Testis (tissue), 2 donors: ENCODE measurements at regions not wholly inside any gene's neighbourhood (a gene's known extent, or its start where the extent isn't known, plus 50 kb on each side); places are given as distances from the start of the nearest gene placed in this dataset.

ENCODE experiments used
- DNase-seq: peaks from one replicate; pipeline ENCODE4 v3.0.0-alpha.2; 2019
- H3K27ac ChIP-seq, 2 donors: fragments of 200-600 bp; sonication (generic); one replicate each; pipeline ENCODE4 v1.5.1; 2019
- H3K27me3 ChIP-seq: fragments of 200-600 bp; sonication (generic); one replicate; pipeline ENCODE4 v1.5.1; 2019
- H3K36me3 ChIP-seq: fragments of 200-600 bp; sonication (generic); one replicate; pipeline ENCODE4 v1.5.1; 2017; ENCODE audit warnings: low read depth; ENCODE audit errors: missing control alignments
- H3K4me1 ChIP-seq: fragments of 200-600 bp; sonication (generic); one replicate; pipeline ENCODE4 v1.5.1; 2019
- H3K4me3 ChIP-seq, 2 donors: fragments of 200-600 bp; sonication (generic); one replicate each; pipeline ENCODE4 v1.5.1; 2017 to 2019
- H3K9me3 ChIP-seq: fragments of 200-600 bp; sonication (generic); one replicate; pipeline ENCODE4 v1.5.1; 2017
- POLR2A ChIP-seq: fragments of 450-650 bp; IDR thresholded peaks from one replicate; pipeline ENCODE4 v1.6.1; 2017; ENCODE audit warnings: antibody characterized with exemption, mild to moderate bottlenecking, moderate library complexity
- WGBS, 2 donors: methylation state at CpG; one replicate each; pipeline ENCODE4 v1.1.5; 2018; 5-methylcytosine and 5-hydroxymethylcytosine counted together
- intact Hi-C: fragments of 100-400 bp; cut with DNase I; formaldehyde crosslinking; loops from one replicate; pipeline ENCODE4 v1.15.1; 2023; ENCODE audit warnings: low total_unique reads
- TF ChIP-seq, protein P1 (sequence below), 3 experiments: fragments of 450-650 bp in 2 of 3; fragments of 200-600 bp in 1 of 3; sonication (generic) in 1 of 3; IDR thresholded peaks; one replicate each; pipeline ENCODE4 v1.5.1; 2016 to 2019; ENCODE audit warnings: antibody characterized with exemption in 3 of 3, mild to moderate bottlenecking in 2 of 3, moderate library complexity in 1 of 3

DNA sequence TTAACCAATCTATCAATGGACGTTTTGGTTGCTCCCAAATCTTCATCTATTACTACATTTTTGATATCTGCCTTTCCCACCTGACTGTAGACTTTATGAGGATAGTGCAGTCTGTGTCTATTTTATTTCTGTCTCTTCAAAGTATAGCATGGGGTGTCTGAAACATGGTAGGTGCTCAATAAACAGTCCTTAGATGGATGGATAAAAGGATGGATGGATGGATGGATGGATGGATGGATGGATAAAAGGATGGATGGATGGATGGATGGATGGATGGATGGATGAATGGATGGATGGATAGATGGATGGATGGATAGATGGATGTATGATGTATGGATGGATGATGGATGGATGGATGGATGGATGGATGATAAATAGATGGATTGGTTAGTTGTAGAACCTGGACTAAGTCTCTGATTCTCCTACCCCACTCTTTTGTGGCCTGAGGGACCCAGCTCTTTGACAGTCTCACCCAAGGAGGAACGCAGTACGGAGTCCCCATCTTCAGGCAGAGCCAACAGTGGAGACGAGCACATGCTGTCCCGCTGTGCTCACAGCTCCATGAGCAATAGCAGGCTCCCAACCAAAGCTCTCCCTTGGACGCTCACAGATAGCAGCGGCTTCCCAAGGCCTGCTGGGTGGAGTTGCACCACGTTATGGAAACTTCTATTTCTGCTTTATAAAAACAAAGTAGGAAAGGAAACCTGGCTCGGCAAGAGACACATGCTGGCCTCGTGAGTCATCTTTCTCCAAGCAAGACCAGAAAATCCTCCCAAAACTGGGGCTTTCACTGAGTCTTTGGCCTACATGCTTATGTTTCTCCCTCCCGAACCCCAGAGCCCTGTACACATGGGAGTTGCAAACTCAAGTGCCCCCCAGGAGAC, 448.0 kb downstream of the MIAT start:
- intact Hi-C loops = no loop called here
- 56 to 57% methylated on average over 11 of the region's 11 CpGs for WGBS, 2 donors
- H3K27ac ChIP-seq = peak overlapping the region in 1 of 2 donors; percentile 79
- H3K36me3 ChIP-seq = no peaks in the 10 kb centered on the region
- DNase-seq = peak; percentile 87
- no peaks in the 10 kb centered on the region for H3K9me3 ChIP-seq
- H3K4me3 ChIP-seq = no peak overlapping the region
- peaks cover 38% of the 10 kb centered on the region for H3K4me1 ChIP-seq
- H3K27me3 ChIP-seq = no peaks in the 10 kb centered on the region
- TF ChIP-seq POLR2A = no peak
- TF ChIP-seq, protein P1, sequence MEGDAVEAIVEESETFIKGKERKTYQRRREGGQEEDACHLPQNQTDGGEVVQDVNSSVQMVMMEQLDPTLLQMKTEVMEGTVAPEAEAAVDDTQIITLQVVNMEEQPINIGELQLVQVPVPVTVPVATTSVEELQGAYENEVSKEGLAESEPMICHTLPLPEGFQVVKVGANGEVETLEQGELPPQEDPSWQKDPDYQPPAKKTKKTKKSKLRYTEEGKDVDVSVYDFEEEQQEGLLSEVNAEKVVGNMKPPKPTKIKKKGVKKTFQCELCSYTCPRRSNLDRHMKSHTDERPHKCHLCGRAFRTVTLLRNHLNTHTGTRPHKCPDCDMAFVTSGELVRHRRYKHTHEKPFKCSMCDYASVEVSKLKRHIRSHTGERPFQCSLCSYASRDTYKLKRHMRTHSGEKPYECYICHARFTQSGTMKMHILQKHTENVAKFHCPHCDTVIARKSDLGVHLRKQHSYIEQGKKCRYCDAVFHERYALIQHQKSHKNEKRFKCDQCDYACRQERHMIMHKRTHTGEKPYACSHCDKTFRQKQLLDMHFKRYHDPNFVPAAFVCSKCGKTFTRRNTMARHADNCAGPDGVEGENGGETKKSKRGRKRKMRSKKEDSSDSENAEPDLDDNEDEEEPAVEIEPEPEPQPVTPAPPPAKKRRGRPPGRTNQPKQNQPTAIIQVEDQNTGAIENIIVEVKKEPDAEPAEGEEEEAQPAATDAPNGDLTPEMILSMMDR (IDR thresholded peaks at IDR 0.05) = no peak

DNA sequence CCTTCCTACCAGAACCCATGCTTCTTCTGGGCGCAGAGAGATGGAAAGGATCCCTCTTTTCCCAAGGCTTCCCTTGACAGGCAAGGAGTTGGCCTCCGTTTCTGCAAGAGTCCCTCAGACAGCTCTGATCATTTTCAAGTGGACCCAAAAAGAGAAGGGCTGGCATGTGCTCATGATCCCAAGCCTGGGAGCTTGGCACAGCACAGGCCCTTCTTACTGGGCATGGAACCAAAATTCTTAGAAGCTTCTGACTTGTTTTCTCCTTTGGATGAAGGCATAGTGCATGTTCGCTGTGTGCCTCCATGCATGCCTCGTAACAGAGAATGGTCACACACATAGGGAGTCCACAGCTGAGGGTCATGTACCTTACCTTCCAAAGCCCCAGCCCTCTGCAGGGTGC, 449.6 kb downstream of the MIAT start:
- Histone ChIP-seq H3K4me3 (no peak overlapping the region), H3K36me3 (no peaks in the 10 kb centered on the region), H3K27me3 (no peaks in the 10 kb centered on the region), H3K9me3 (no peaks in the 10 kb centered on the region), H3K27ac (peak overlapping the region in 1 of 2 donors; percentile 79), H3K4me1 (peaks cover 42% of the 10 kb centered on the region)
- TF ChIP-seq, protein P1 (IDR thresholded peaks at IDR 0.05) = no peak
- no peak for TF ChIP-seq POLR2A
- WGBS, 2 donors = 76 to 92% methylated on average over 4 of the region's 4 CpGs
- intact Hi-C loops = no loop called here
- DNase-seq = no peak

DNA sequence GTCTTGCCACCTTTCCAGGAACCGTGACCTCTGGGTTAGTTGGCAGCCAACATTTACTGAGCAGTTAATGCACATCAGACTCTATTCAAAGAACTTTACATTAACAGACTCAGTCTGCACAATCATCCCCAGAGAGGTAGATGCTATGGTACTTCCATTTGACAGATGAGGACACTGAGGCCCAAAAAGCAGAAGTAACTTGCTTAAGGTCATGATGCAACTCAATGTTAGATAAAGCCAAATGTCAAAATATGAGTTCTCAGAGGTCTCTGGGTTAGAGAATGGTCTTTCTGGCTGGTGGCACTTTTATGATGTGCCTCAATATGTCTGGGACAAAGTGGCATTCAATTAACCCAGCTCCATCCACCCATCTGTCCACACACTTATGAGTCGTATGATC, 450.0 kb downstream of the MIAT start:
- no peak for DNase-seq
- TF ChIP-seq POLR2A = no peak
- TF ChIP-seq, protein P1 (IDR thresholded peaks at IDR 0.05) = no peak
- Histone ChIP-seq H3K36me3 (no peaks in the 10 kb centered on the region), H3K27ac (peak overlapping the region; percentile 70 to 79), H3K4me3 (no peak overlapping the region), H3K4me1 (peaks cover 42% of the 10 kb centered on the region), H3K9me3 (no peaks in the 10 kb centered on the region), H3K27me3 (no peaks in the 10 kb centered on the region)
- WGBS, 2 donors = 38 to 76% methylated on average over 2 of the region's 2 CpGs
- intact Hi-C loops = no loop called here

DNA sequence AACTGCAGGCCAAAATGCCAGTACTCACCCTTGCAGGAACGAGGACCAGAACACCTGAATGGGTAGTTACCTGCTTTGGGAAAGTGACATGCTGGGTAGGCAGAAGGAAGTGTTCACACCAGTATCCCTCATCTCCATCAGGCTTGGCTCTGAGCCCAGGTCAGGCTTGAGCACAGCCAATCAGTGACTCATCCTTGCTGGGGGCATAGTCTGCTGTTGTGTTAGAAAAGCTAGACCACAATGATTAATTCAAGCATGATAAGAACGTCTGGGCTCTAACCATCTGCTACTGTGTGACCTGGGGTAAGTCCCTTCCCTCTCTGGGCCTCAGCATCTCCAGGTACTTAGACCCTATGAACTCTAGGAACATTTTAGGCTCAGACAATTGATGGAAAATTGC, 450.4 kb downstream of the MIAT start:
- 52 to 67% methylated on average over 2 of the region's 2 CpGs for WGBS, 2 donors
- no peak for TF ChIP-seq POLR2A
- TF ChIP-seq, protein P1 (IDR thresholded peaks at IDR 0.05) = no peak
- H3K4me1 ChIP-seq = peaks cover 43% of the 10 kb centered on the region
- peak overlapping the region; percentile 70 to 79 for H3K27ac ChIP-seq
- H3K36me3 ChIP-seq = no peaks in the 10 kb centered on the region
- DNase-seq = peak; percentile 68
- no peaks in the 10 kb centered on the region for H3K27me3 ChIP-seq
- H3K4me3 ChIP-seq = no peak overlapping the region
- no peaks in the 10 kb centered on the region for H3K9me3 ChIP-seq
- intact Hi-C loops = no loop called here
